Activated T-helper 1 cell treated with anti-CD3 and anti-CD28 coated beads, Interleukin-2, amount 50 U/mL, for 16 hours (primary cell): ENCODE measurements at regions not wholly inside any gene's neighbourhood (a gene's known extent, or its start where the extent isn't known, plus 50 kb on each side); places are given as distances from the start of the nearest gene placed in this dataset.

Experiments used
- DNase-seq, 2 donors: peaks; one replicate each; pipeline ENCODE4 v3.0.0-alpha.2; 2020; ENCODE audit warnings: low read depth in 1 of 2, low spot score in 1 of 2

GRCh38 chr2:83695037-83695436, 764.0 kb downstream of the SUCLG1 start:
- no peak for DNase-seq

GRCh38 chr2:83689402-83689801, 769.7 kb downstream of the SUCLG1 start:
- DNase-seq, result no peak

DNA sequence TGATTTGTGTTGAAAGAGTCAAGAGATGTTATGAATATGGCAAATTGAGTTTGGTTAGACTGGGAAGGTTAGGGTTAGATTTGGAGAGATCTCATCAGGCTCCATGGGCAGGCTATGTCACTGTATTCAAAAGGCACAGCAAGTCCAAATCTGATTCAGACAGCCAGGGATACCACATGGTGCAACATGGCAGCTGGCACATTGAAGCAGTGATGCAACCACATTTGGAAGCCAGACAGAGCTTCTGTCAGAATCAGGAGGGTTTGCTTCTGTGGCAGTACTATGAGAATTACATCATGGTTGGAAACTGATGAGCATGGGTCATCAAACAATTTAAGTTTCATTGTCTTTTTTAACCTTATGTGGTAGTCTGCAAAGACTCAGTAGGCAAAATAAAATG, 772.2 kb downstream of the SUCLG1 start:
- DNase-seq, result no peak

- DNase-seq, result no peak
These were observed 785.0 kb downstream of the SUCLG1 start for GRCh38 chr2:83674050-83674449.

DNA sequence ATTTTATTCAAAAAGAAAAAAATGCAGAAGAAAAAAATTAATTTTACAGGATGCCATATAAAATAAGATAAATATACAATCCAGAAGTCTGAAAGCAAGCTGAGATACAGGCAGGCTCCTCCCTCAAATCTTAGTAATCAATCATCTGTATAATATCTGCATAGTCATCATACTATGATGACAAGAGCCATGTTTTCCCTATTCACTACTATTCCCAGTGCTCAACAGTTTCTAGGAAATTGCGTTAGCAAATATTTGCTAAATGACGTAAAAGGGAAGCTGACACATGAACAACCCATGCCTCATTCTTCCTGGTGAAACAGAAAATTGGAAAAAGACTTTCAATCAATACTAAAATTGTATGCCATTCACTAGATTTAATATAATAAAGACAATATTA, 793.2 kb downstream of the SUCLG1 start:
- no peak for DNase-seq

- DNase-seq, result no peak
These were observed 793.9 kb downstream of the SUCLG1 start for GRCh38 chr2:83665154-83665553.

DNA sequence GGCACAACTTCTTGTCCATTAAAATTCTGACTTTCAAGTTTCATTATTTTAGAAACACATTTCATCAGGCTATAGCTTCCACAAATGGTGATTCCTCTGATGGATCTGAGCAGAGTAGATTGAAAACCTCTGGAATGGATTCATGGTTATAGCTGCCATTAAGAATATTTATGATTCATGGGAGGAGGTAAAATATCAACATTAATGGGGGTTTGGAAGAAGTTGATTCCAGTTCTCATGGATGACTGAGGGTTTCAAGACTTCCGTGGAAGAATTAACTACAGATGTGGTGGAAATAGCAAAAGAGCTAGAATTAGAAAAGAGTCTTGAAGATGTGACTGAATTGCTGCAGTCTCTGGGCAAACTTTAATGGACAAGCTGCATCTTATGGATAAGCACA, 797.4 kb downstream of the SUCLG1 start:
- no peak for DNase-seq

GRCh38 chr2:83654091-83654611, 804.9 kb downstream of the SUCLG1 start:
- DNase-seq, result no peak

GRCh38 chr2:83650898-83651297, 808.2 kb downstream of the SUCLG1 start:
- no peak for DNase-seq

DNA sequence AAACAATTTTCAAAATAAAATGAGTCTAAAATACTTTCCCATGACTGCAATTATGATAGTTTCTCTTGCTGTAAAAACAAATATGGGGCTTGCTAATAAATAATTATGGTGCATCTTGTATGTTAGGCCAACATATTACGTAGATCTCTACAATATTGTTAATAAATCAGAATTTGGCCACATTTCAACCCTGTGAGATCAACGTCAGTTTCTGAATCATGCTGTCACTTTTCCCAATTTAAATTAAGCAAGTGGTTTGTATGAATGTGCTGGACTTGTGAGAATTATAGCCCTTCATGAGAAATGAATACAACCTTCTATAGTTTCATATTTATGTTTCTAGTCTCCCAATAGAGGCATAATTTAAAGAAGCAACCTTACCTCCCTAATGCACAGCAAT, 808.9 kb downstream of the SUCLG1 start:
- no peak for DNase-seq

- no peak for DNase-seq
These were observed 818.6 kb downstream of the SUCLG1 start for GRCh38 chr2:83640506-83640905.

DNA sequence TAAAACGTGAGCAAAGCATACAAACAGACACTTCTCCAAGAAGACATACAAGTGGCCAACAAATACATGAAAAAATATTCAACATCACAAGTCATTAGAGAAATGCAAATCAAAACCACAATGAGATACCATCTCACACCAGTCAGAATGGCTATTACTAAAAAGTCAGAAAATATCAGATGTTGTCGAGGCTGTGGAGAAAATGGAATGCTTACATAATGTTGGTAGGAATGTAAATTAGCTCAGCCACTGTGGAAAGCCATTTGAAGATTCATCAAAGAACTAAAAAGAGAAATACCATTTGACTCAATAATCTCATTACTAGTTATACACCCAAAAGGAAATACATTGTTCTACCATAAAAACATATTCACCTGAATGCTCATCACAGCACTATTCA, 825.7 kb downstream of the SUCLG1 start:
- no peak for DNase-seq

DNA sequence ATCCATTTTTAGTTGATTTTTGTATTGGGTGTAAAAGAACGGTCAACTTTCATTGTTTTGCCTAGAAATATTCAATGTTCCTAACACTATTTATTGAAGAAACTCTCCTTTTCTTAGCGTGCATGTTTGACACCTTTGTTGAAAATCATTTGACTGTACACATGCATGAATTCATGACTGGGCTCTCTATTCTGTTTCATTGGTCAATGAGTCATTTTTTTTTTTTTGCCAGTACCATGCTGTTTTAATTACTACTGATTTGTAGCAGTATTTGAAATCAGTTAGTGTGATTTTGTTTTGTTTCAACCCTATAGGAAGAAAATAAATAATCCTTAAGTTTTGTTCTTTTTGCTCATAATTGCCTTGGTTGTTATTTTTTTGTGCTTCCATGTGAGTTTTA, 828.7 kb downstream of the SUCLG1 start:
- no peak for DNase-seq

DNA sequence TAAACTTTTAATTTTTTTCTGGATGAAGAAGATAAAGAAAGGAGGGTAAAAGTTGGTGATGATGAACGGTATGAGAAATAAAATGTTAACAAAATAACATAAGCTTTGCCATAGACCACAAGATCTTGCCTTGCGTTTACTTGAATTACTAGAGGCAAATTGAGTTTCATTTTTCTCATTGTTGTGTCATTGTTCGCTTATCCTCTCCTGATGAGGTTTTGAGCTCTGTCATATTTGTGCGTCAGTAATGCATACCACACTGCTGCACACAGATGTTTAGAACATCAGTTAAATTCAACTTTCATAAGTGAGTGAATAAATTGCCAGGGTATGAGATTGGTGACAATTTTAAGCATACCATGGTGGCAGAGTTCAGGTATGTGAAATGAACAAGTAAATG, 843.6 kb downstream of the SUCLG1 start:
- no peak for DNase-seq

DNA sequence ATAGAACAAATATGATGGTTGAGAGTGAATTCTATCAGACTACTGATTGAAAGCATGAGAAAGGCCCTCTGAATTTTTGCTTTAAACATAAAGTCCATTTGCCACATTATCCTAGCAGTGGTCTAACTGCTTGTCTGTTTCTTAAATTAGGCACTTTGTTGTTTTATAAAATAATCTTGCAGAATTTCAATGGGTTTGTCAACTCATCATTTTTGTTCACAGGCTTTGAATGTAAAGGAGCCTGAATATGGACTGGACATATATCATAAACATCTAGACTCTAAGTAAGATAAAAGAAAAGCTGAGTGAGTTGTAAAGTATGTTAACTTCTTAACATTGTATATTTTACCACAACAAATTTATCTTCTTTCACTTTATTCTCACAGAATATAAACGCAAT, 845.9 kb downstream of the SUCLG1 start:
- no peak for DNase-seq

DNA sequence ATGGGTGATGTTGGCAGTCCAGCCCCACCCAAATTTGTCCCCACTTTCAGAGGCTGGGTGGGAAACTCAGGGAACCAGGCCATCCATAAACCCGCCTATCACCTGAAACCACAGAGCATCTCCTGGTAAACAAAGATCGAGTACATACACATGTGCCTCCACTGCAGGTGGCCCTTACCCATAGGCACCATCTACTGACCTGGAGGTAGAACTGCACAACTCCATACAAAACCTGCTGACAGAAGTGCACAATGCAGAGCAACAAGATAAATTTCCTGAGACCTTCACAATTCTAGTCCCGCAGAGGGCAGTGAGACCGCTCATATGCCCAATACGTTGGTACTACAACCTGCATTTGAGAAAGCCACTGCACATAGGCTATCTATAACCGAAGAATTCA, 856.3 kb downstream of the SUCLG1 start:
- no peak for DNase-seq

GRCh38 chr2:83596592-83597282, 862.3 kb downstream of the SUCLG1 start:
- no peak for DNase-seq

- no peak for DNase-seq
These were observed 863.2 kb downstream of the SUCLG1 start for GRCh38 chr2:83595926-83596325.

- DNase-seq, result no peak
These were observed 863.9 kb downstream of the SUCLG1 start for GRCh38 chr2:83595121-83595690.

DNA sequence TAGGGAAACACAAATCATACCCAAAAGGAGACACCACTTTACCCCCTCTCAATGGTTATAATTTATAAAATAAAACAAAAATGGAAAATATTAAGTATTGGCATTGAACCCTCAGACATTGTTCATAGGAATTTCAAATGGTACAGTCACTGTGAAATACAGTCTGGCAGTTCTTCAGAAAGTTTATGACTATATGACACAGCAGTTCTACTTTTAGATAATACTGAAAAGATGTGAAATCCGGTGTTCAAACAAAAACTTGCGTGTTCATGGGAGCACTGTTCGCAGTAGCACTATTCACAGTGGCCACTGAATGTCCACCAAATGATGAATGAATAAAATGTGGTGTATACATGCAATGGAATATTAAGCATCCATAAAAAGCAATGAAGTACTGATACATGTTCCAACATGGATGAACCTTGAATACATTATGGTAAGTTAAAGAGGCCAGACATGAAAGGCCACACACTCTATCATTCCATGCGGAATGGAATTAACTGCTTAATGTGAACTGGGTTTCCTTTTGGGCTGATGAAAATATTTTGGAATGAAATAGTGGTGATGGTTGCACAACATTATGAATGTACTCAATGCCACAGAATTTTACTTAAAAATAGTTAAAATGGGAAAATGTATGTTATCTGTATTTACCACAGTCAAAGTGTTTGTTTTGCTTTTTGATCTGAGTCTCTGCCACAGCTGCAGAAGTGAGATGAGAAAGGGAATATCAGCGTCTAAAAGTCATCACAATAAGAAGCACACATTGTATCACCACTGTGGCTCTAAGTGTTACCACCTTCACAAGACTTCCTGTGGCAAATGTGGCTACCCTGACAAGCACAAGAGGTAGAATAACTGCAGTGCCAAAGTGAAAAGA, 864.6 kb downstream of the SUCLG1 start:
- DNase-seq, result no peak

DNA sequence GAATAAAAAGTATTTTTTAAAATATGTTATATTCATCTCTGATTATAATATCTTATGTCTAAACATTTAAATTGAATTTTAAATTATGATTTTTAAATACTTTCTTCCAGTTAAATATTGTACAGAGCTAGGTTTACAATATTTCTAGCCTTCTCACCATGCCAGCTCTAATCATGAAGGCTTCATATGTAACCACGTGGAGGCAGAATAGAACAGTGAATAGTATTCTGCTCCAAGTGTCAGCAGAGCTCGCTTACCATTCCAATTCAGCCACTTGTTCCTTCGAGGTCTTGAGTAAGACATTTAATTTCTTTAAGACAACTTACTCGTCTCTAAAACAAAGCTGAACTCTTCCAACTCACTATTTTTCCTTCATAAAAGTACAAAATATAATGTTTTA, 871.8 kb downstream of the SUCLG1 start:
- DNase-seq, result no peak

GRCh38 chr2:83585250-83585649, 873.8 kb downstream of the SUCLG1 start:
- no peak for DNase-seq
